ENCODE measurements at regions not wholly inside any gene's neighbourhood (a gene's known extent, or its start where the extent isn't known, plus 50 kb on each side); places are given as distances from the start of the nearest gene placed in this dataset.

DNA sequence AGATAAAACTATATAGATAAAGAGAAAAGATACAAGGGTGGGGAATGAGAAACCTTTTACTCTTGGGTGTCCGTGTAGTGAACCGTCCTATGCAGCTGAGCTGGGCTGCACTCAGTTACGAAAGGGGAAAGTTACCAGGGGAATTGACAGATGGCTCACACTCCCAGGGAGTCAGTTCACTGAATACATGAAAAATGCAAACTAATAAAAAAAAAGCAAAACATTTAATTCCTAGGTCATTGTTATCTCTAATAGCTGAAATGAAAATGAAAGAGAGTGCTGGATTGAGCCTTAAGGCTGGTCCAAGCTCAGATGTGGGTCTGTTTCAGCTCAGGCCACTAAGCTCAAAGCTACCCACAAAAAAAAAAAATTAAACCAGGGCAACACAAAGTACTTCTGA lies 138.0 kb downstream of the THBS2 start:
- TF ChIP-seq, protein P1, sequence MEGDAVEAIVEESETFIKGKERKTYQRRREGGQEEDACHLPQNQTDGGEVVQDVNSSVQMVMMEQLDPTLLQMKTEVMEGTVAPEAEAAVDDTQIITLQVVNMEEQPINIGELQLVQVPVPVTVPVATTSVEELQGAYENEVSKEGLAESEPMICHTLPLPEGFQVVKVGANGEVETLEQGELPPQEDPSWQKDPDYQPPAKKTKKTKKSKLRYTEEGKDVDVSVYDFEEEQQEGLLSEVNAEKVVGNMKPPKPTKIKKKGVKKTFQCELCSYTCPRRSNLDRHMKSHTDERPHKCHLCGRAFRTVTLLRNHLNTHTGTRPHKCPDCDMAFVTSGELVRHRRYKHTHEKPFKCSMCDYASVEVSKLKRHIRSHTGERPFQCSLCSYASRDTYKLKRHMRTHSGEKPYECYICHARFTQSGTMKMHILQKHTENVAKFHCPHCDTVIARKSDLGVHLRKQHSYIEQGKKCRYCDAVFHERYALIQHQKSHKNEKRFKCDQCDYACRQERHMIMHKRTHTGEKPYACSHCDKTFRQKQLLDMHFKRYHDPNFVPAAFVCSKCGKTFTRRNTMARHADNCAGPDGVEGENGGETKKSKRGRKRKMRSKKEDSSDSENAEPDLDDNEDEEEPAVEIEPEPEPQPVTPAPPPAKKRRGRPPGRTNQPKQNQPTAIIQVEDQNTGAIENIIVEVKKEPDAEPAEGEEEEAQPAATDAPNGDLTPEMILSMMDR (IDR thresholded peaks at IDR 0.05): no peak
- no peak for TF ChIP-seq EZH2 (IDR thresholded peaks at IDR 0.05)
- TF ChIP-seq EZH2phosphoT487 (IDR thresholded peaks at IDR 0.05): no peak
